Uterus (tissue), 2 donors: ENCODE measurements at regions not wholly inside any gene's neighbourhood (a gene's known extent, or its start where the extent isn't known, plus 50 kb on each side); places are given as distances from the start of the nearest gene placed in this dataset.

ENCODE experiments used
- CTCF ChIP-seq, 4 experiments: fragments of 200-600 bp in 2 of 4; fragments of 450-650 bp in 2 of 4; sonication (generic) in 2 of 4; IDR thresholded peaks; one replicate each; pipeline ENCODE4 v1.5.1; 2016 to 2019; ENCODE audit warnings: antibody characterized with exemption in 4 of 4, mild to moderate bottlenecking in 2 of 4, moderate library complexity in 1 of 4
- POLR2A ChIP-seq, 2 donors: fragments of 450-650 bp; IDR thresholded peaks; one replicate each; pipeline ENCODE4 v1.6.1; 2016; ENCODE audit warnings: antibody characterized with exemption in 2 of 2, mild to moderate bottlenecking in 1 of 2, moderate library complexity in 1 of 2

GRCh38 chr18:55695091-55695490, 107.1 kb upstream of the TCF4 start:
- TF ChIP-seq CTCF (IDR thresholded peaks at IDR 0.05) (no peak), POLR2A (IDR thresholded peaks at IDR 0.05) (no peak)
